ENCODE measurements at regions not wholly inside any gene's neighbourhood (a gene's known extent, or its start where the extent isn't known, plus 50 kb on each side); places are given as distances from the start of the nearest gene placed in this dataset.

DNA sequence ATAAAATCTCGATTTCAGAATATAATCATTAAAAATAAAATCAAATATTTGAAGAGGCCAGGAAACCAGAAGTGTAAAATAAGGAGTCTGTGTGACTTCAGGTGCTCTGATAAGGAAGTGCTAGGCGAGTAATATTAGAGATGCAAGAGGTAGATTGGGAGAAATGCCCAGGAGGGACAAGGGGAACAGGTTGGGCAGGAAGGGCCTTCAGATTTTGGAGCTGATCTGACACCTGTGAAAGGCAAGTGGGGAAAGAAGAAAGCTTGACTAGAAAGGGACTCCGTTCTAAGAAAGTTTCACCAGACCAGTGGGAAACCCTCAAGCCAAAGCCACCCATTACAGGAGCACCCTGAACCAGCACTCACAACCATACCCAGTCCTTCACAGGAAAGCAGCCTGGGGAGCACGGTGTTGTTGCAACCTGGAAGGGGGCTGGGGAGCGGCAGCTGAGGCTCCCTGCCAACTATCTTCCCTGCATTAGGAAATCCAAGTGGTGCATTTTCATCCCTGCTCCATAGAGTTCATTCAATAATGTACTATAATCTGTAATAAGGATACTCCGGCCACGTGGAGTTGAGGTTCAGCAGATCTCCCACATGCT is 57.5 kb upstream of the GREB1L start (continued):
- TF ChIP-seq TAF1 (IDR thresholded peaks at IDR 0.05; ENCODE audit: low read depth, low read length): no peak

Data from H1 (cell line).